ENCODE measurements at regions not wholly inside any gene's neighbourhood (a gene's known extent, or its start where the extent isn't known, plus 50 kb on each side); places are given as distances from the start of the nearest gene placed in this dataset.
"Not testable (repeated sequence)": the region's sequence is repeated elsewhere in the genome, so short reads cannot be mapped to it uniquely, and the experiment has no call there.

GRCh38 chr10:30219971-30220751 is 128.9 kb downstream of the MTPAP start:
- intact Hi-C loops (cut with micrococcal nuclease): no loop called here

GRCh38 chr10:30216821-30217220 is 132.3 kb downstream of the MTPAP start:
- no peak for DNase-seq (ENCODE audit: low spot score)
- H3K9me3 Mint-ChIP-seq: no peaks in the 10 kb centered on the region
- H3K27ac Mint-ChIP-seq: no peak overlapping the region
- peaks cover 23% of the 10 kb centered on the region for H3K27me3 Mint-ChIP-seq (ENCODE audit: low read depth)
- H3K36me3 Mint-ChIP-seq (ENCODE audit: low read depth): no peaks in the 10 kb centered on the region
- no peak overlapping the region for H3K4me3 Mint-ChIP-seq (ENCODE audit: low read depth)
- intact Hi-C loops (cut with micrococcal nuclease): no loop called here
- H3K4me1 Mint-ChIP-seq (ENCODE audit: low read depth): peaks cover 19% of the 10 kb centered on the region

More at GRCh38 chr10:30219971-30220751, 128.9 kb downstream of the MTPAP start:
- Mint-ChIP-seq H3K36me3 (ENCODE audit: low read depth) (no peaks in the 10 kb centered on the region), H3K27ac (no peak overlapping the region), H3K4me1 (ENCODE audit: low read depth) (peaks cover 17% of the 10 kb centered on the region), H3K4me3 (ENCODE audit: low read depth) (peak overlapping the region; percentile 38), H3K27me3 (ENCODE audit: low read depth) (peaks cover 21% of the 10 kb centered on the region), H3K9me3 (no peaks in the 10 kb centered on the region)
- no peak for DNase-seq (ENCODE audit: low spot score)

- intact Hi-C loops (cut with micrococcal nuclease): no loop called here
- Mint-ChIP-seq H3K27ac (no peak overlapping the region), H3K9me3 (no peaks in the 10 kb centered on the region), H3K27me3 (ENCODE audit: low read depth) (peaks cover 27% of the 10 kb centered on the region), H3K36me3 (ENCODE audit: low read depth) (no peaks in the 10 kb centered on the region), H3K4me3 (ENCODE audit: low read depth) (no peak overlapping the region), H3K4me1 (ENCODE audit: low read depth) (peaks cover 18% of the 10 kb centered on the region)
- DNase-seq (ENCODE audit: low spot score): no peak
Observed at GRCh38 chr10:30215623-30216022, 133.5 kb downstream of the MTPAP start.

- H3K27ac Mint-ChIP-seq: no peak overlapping the region
- peaks cover 32% of the 10 kb centered on the region for H3K27me3 Mint-ChIP-seq (ENCODE audit: low read depth)
- no peak overlapping the region for H3K4me3 Mint-ChIP-seq (ENCODE audit: low read depth)
- intact Hi-C loops (cut with micrococcal nuclease): no loop called here
- peaks cover 13% of the 10 kb centered on the region for H3K4me1 Mint-ChIP-seq (ENCODE audit: low read depth)
- H3K9me3 Mint-ChIP-seq: no peaks in the 10 kb centered on the region
- H3K36me3 Mint-ChIP-seq (ENCODE audit: low read depth): no peaks in the 10 kb centered on the region
- no peak for DNase-seq (ENCODE audit: low spot score)
Observed at GRCh38 chr10:30215141-30215540, 133.9 kb downstream of the MTPAP start.

GRCh38 chr10:30210296-30210695 is 138.8 kb downstream of the MTPAP start:
- Mint-ChIP-seq H3K9me3 (no peaks in the 10 kb centered on the region), H3K4me1 (ENCODE audit: low read depth) (peaks cover 7% of the 10 kb centered on the region), H3K27ac (no peak overlapping the region), H3K27me3 (ENCODE audit: low read depth) (peaks cover 28% of the 10 kb centered on the region), H3K4me3 (ENCODE audit: low read depth) (no peak overlapping the region), H3K36me3 (ENCODE audit: low read depth) (no peaks in the 10 kb centered on the region)
- DNase-seq (ENCODE audit: low spot score): no peak
- intact Hi-C loops (cut with micrococcal nuclease): no loop called here

GRCh38 chr10:30208330-30208729 is 140.7 kb downstream of the MTPAP start:
- Mint-ChIP-seq H3K27me3 (ENCODE audit: low read depth) (peaks cover 25% of the 10 kb centered on the region), H3K27ac (no peak overlapping the region), H3K4me3 (ENCODE audit: low read depth) (no peak overlapping the region), H3K36me3 (ENCODE audit: low read depth) (no peaks in the 10 kb centered on the region), H3K9me3 (peaks cover 8% of the 10 kb centered on the region), H3K4me1 (ENCODE audit: low read depth) (peaks cover 7% of the 10 kb centered on the region)
- intact Hi-C loops (cut with micrococcal nuclease): no loop called here
- DNase-seq (ENCODE audit: low spot score): no peak

- Mint-ChIP-seq H3K4me3 (ENCODE audit: low read depth) (no peak overlapping the region), H3K4me1 (ENCODE audit: low read depth) (peaks cover 5% of the 10 kb centered on the region), H3K27me3 (ENCODE audit: low read depth) (peaks cover 25% of the 10 kb centered on the region), H3K9me3 (peaks cover 8% of the 10 kb centered on the region), H3K36me3 (ENCODE audit: low read depth) (no peaks in the 10 kb centered on the region), H3K27ac (no peak overlapping the region)
- intact Hi-C loops (cut with micrococcal nuclease): no loop called here
- no peak for DNase-seq (ENCODE audit: low spot score)
Observed at GRCh38 chr10:30207485-30208052, 141.5 kb downstream of the MTPAP start.

GRCh38 chr10:30200017-30200415 is 140.6 kb upstream of the JCAD start:
- DNase-seq (ENCODE audit: low spot score): no peak
- Mint-ChIP-seq H3K9me3 (peaks cover 8% of the 10 kb centered on the region), H3K4me1 (ENCODE audit: low read depth) (peaks cover 3% of the 10 kb centered on the region), H3K27ac (no peak overlapping the region), H3K27me3 (ENCODE audit: low read depth) (peaks cover 47% of the 10 kb centered on the region), H3K36me3 (ENCODE audit: low read depth) (no peaks in the 10 kb centered on the region), H3K4me3 (ENCODE audit: low read depth) (no peak overlapping the region)
- intact Hi-C loops (cut with micrococcal nuclease): no loop called here

- Mint-ChIP-seq H3K4me3 (ENCODE audit: low read depth) (no peak overlapping the region), H3K27ac (no peak overlapping the region), H3K36me3 (ENCODE audit: low read depth) (no peaks in the 10 kb centered on the region), H3K27me3 (ENCODE audit: low read depth) (peaks cover 48% of the 10 kb centered on the region), H3K9me3 (peaks cover 9% of the 10 kb centered on the region), H3K4me1 (ENCODE audit: low read depth) (peaks cover 3% of the 10 kb centered on the region)
- DNase-seq (ENCODE audit: low spot score): no peak
- intact Hi-C loops (cut with micrococcal nuclease): no loop called here
Observed at GRCh38 chr10:30199376-30200016, 140.1 kb upstream of the JCAD start.

GRCh38 chr10:30197186-30197585 is 137.8 kb upstream of the JCAD start:
- Mint-ChIP-seq H3K36me3 (ENCODE audit: low read depth) (no peaks in the 10 kb centered on the region), H3K4me3 (ENCODE audit: low read depth) (no peak overlapping the region), H3K4me1 (ENCODE audit: low read depth) (peaks cover 13% of the 10 kb centered on the region), H3K27ac (no peak overlapping the region), H3K27me3 (ENCODE audit: low read depth) (peaks cover 55% of the 10 kb centered on the region), H3K9me3 (peaks cover 9% of the 10 kb centered on the region)
- no peak for DNase-seq (ENCODE audit: low spot score)
- intact Hi-C loops (cut with micrococcal nuclease): no loop called here

- H3K27me3 Mint-ChIP-seq (ENCODE audit: low read depth): peaks cover 52% of the 10 kb centered on the region
- H3K36me3 Mint-ChIP-seq (ENCODE audit: low read depth); H3K27ac Mint-ChIP-seq; H3K9me3 Mint-ChIP-seq; H3K4me3 Mint-ChIP-seq (ENCODE audit: low read depth); DNase-seq (ENCODE audit: low spot score); intact Hi-C loops (cut with micrococcal nuclease): not testable (repeated sequence)
- H3K4me1 Mint-ChIP-seq (ENCODE audit: low read depth): peaks cover 14% of the 10 kb centered on the region
Observed at GRCh38 chr10:30196559-30196958, 137.2 kb upstream of the JCAD start.

GRCh38 chr10:30192846-30193608 is 133.6 kb upstream of the JCAD start:
- Mint-ChIP-seq H3K27me3 (ENCODE audit: low read depth) (peaks cover 38% of the 10 kb centered on the region), H3K9me3 (peaks cover 9% of the 10 kb centered on the region), H3K36me3 (ENCODE audit: low read depth) (no peaks in the 10 kb centered on the region), H3K4me1 (ENCODE audit: low read depth) (peaks cover 11% of the 10 kb centered on the region), H3K4me3 (ENCODE audit: low read depth) (no peak overlapping the region), H3K27ac (no peak overlapping the region)
- no peak for DNase-seq (ENCODE audit: low spot score)
- intact Hi-C loops (cut with micrococcal nuclease): no loop called here

All from activated T-helper 2 cell treated with anti-CD3 and anti-CD28 coated beads, Interferon-gamma antibody, Interleukin-2, Interleukin-4, amounts not matched to agents 10 μg/mL and 5 μg/mL and 100 μg/mL, durations not matched to agents 14 hours and 24 hours and 36 hours (primary cell).